NCI-H345 treated with DMSO at 0.1 percent for 48 hours (cell line): ENCODE measurements at regions not wholly inside any gene's neighbourhood (a gene's known extent, or its start where the extent isn't known, plus 50 kb on each side); places are given as distances from the start of the nearest gene placed in this dataset.

Experiments
- DNase-seq: peaks from one replicate; lab custom pipeline; 2025; ENCODE audit not compliant: unreplicated experiment; lab: John Stamatoyannopoulos, UW

DNA sequence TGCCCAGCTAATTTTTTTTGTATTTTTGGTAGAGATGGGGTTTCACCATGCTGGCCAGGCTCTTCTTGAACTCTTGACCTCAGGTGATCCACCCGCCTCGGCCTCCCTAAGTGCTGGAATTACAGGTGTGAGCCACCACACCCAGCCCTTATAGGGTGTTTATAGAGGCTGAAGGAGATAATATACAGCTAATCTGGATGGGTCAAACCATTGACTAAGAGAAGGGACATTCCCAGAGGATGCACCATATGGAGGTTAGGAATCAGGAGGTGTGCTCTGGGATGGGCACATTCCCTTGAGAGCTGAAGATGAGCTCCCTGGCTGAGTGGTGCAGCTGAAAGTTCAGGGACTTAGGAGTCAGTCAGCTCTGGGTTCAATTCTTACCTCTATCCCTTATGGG, 68.3 kb upstream of the SHISA3 start:
- DNase-seq, result no peak

GRCh38 chr4:42329421-42329820, 67.9 kb upstream of the SHISA3 start:
- DNase-seq, result no peak

GRCh38 chr4:42330002-42330592, 67.2 kb upstream of the SHISA3 start:
- no peak for DNase-seq

DNA sequence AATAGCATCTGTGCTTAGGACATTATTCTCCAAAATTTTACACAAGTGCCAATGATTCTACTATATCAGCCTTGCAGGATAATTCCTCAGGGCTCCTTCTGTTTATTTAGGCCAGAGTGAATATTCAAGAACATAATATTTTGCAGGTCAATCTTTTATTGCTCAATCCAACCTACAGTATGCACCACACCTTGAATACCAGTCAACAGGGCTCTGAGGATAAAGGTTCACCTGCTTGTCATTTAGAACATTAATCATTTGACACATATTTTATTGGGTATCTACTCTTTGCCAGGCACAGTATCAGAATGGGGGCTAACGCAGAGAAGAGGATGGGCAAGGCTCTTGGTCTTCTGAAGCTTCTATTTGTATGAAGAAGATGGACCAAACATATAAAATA, 66.2 kb upstream of the SHISA3 start:
- DNase-seq, result no peak

GRCh38 chr4:42331914-42332368, 65.3 kb upstream of the SHISA3 start:
- no peak for DNase-seq

GRCh38 chr4:42339935-42340406, 57.3 kb upstream of the SHISA3 start:
- DNase-seq, result no peak

- no peak for DNase-seq
These were observed 55.7 kb upstream of the SHISA3 start for GRCh38 chr4:42341518-42342026.

GRCh38 chr4:42342459-42342858, 54.8 kb upstream of the SHISA3 start:
- DNase-seq, result no peak

DNA sequence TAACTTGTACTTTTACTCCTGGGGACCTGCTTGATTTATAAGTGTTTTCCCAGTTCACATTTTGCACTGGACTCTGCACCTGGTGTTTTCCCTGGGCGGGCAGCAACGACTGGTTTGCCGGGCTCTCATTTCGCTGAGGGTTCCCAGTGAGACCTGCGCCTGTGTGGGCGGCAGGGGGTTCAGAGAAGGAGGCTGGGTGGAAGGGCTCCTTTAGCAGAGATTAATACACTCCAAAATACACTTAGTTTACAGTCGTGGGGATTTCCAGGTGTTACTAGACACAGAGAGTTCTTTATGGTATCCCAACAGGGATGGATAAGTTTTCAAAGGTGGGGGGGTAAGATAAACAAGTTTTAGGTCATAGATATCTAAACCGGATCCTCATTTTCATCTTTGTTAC, 53.0 kb upstream of the SHISA3 start:
- DNase-seq, result no peak

DNA sequence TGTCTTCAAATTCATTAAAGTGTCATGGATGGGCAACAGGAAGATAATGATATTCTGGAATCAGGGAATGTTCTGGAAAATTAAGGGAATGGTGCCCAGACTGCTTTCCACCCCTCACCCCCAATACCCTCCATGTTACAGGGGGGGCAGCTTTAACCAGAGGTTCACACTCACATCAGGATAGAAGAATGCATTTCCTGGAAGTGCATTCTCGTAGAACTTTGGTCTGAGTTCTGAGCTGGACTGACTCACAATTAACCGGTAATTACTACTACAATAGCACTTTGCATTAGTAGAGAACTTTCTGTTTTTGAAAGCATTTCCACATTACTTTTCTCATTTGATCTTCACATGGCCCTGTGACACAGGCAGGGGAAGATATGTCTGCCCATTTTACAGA, 52.5 kb upstream of the SHISA3 start:
- DNase-seq, result no peak

DNA sequence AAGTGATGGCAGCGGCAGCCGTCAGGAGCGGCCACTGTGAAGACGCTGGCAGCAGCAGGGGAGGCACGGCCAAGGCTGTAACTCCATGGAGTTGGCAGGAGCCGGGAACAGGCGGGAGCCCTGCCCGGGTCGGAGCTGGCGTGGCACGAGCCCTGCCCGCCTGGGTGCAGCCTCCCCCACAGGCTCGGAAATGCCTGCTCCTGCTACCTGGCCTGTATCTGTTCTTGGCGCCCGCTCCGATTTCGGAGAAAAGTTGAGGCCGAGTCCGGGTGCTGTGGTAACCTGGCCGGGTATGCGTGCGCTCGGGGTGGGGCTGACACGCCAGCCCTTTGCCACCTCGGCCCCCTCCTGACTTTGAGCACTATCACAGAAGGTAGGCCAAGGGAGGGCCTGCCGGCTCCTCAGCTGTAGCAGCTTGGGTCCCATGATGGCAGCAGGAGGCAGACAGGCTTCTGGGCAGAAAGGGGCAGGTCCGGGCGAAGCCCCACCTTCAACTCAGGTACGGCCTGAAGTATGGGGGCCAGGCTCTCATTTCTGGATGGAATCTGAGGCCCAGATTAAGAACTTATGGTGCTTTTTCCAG, 51.2 kb upstream of the SHISA3 start:
- no peak for DNase-seq

DNA sequence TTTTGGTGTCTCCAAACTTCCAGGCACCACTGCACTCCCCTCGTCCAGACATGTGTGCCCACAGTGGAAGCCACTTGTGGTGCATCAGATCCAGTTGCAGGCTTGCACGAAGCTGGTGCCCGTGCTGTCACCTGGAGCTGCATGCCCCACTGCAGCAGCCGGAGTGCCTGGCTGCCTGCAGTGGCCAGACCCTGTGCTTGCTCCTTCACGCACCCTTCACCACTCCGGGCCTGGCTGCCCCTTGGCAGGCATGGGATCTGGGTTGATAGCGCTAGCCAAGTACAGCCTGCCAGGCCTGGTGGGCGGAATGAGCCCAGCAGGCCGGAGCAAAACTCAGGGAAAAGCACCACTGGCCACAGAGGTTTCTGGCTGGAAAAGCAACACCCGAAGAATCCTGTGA, 50.2 kb upstream of the SHISA3 start:
- no peak for DNase-seq
